ENCODE measurements at regions not wholly inside any gene's neighbourhood (a gene's known extent, or its start where the extent isn't known, plus 50 kb on each side); places are given as distances from the start of the nearest gene placed in this dataset.

GRCh38 chr1:36614571-36614970 lies 131.9 kb upstream of the CSF3R start:
- TF ChIP-seq EZH2 (IDR thresholded peaks at IDR 0.05; ENCODE audit: borderline replicate concordance, low read depth, low read length, poor library complexity, severe bottlenecking) = no peak
- TF ChIP-seq, protein P1, sequence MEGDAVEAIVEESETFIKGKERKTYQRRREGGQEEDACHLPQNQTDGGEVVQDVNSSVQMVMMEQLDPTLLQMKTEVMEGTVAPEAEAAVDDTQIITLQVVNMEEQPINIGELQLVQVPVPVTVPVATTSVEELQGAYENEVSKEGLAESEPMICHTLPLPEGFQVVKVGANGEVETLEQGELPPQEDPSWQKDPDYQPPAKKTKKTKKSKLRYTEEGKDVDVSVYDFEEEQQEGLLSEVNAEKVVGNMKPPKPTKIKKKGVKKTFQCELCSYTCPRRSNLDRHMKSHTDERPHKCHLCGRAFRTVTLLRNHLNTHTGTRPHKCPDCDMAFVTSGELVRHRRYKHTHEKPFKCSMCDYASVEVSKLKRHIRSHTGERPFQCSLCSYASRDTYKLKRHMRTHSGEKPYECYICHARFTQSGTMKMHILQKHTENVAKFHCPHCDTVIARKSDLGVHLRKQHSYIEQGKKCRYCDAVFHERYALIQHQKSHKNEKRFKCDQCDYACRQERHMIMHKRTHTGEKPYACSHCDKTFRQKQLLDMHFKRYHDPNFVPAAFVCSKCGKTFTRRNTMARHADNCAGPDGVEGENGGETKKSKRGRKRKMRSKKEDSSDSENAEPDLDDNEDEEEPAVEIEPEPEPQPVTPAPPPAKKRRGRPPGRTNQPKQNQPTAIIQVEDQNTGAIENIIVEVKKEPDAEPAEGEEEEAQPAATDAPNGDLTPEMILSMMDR (conservative IDR thresholded peaks at IDR 0.05; ENCODE audit: low read depth, low read length) = no peak

Data from A673 (cell line).